Natural killer cell (primary cell): ENCODE measurements at regions not wholly inside any gene's neighbourhood (a gene's known extent, or its start where the extent isn't known, plus 50 kb on each side); places are given as distances from the start of the nearest gene placed in this dataset.

Experiments used
- ATAC-seq, 3 donors: fragments of 150-1000 bp in 2 of 3; fragments of 200-7000 bp in 1 of 3; cut with Tn5 transposase; 1 replicate in 1 of 3; 2 replicates in 2 of 3; pipeline ENCODE4 v1.10.0; 2021; ENCODE audit warnings: mild to moderate bottlenecking in 2 of 3, moderate library complexity in 2 of 3
- DNase-seq, 2 donors: peaks; one replicate each; pipeline versions ENCODE4 v3.0.0 to v3.0.0-alpha.2; 2013 to 2021; ENCODE audit warnings: mixed read lengths in 1 of 2
- H3K27ac ChIP-seq: one replicate; pipeline ENCODE4 v1.5.1; 2013; ENCODE audit warnings: mild to moderate bottlenecking, low read length
- H3K27me3 ChIP-seq: one replicate; pipeline ENCODE4 v1.6.1; 2013; ENCODE audit warnings: low read length; ENCODE audit not compliant: control insufficient read depth, insufficient read depth
- H3K36me3 ChIP-seq: one replicate; pipeline ENCODE4 v1.6.1; 2013; ENCODE audit warnings: low read length; ENCODE audit not compliant: control insufficient read depth, insufficient read depth
- H3K4me1 ChIP-seq: one replicate; pipeline ENCODE4 v1.6.1; 2013; ENCODE audit warnings: low read length; ENCODE audit not compliant: control insufficient read depth, insufficient read depth
- H3K4me3 ChIP-seq: one replicate; pipeline ENCODE4 v1.5.1; 2013; ENCODE audit warnings: low read length
- H3K9me3 ChIP-seq: one replicate; pipeline ENCODE4 v1.6.1; 2013; ENCODE audit warnings: low read length; ENCODE audit not compliant: control insufficient read depth, insufficient read depth
- H3K27ac Mint-ChIP-seq, 2 donors: one replicate each; pipeline ENCODE4 v1.8.0; 2022; ENCODE audit warnings: mild to moderate bottlenecking in 2 of 2, mixed read lengths in 2 of 2, moderate library complexity in 1 of 2
- H3K27me3 Mint-ChIP-seq, 2 donors: one replicate each; pipeline ENCODE4 v1.8.0; 2022; ENCODE audit warnings: low read depth in 2 of 2, mixed read lengths in 2 of 2
- H3K36me3 Mint-ChIP-seq: one replicate; pipeline ENCODE4 v1.8.0; 2022; ENCODE audit warnings: mixed read lengths
- H3K4me1 Mint-ChIP-seq, 2 donors: one replicate each; pipeline ENCODE4 v1.8.0; 2022; ENCODE audit warnings: mixed read lengths in 2 of 2
- H3K4me3 Mint-ChIP-seq: one replicate; pipeline ENCODE4 v1.8.0; 2022; ENCODE audit warnings: mild to moderate bottlenecking, moderate library complexity, mixed read lengths
- H3K9me3 Mint-ChIP-seq, 2 donors: one replicate each; pipeline ENCODE4 v1.8.0; 2022; ENCODE audit warnings: mixed read lengths in 2 of 2
- CTCF ChIP-seq: fragments of 200-600 bp; IDR thresholded peaks from one replicate; pipeline ENCODE4 v1.8.0; 2022; ENCODE audit warnings: antibody characterized with exemption
- WGBS: methylation state at CpG from one replicate; pipeline ENCODE4 v1.1.7; 2013; ENCODE audit warnings: missing lambda C conversion rate; ENCODE audit not compliant: insufficient coverage; 5-methylcytosine and 5-hydroxymethylcytosine counted together
- intact Hi-C: fragments of 100-400 bp; cut with micrococcal nuclease; formaldehyde crosslinking; loops from one replicate; pipeline ENCODE4 v1.14.2; 2022

DNA sequence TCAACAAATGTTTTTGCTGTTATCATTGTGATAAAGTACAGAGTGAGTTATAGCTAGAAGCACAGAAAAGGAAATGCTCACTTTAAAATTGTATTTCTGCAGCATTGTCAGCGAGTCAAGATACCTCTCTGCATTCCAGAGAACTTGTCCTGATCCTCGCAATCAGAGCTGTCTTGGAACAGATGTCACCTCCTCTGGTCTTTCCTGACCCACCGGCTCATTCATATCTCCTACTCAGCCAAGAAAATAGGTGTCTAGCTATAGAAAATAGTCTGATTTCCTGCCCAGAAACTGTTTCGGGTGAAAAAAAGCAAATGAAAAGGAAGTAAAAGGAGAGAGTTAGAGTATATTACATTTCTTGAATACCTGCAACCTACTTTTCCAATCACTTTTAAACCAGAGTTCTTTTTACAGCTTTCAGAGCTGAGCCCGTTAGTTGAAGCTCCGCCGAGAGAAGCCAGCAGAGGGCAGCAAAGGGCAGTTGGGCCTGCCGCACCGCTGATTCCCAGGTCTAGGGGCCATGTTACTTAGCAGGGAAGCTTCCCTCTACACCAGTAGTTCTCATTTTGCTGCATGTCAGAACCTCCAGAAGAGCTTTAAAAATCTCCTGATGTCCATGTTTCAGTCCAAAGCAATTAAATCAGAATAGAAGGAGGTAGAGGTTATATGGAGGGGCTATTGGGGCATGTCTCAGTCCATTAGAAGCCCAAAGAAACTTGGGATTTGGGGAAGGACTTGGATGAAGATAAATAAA lies 185.7 kb upstream of the THRB start:
- Histone ChIP-seq H3K4me3 (no peak overlapping the region), H3K4me1 (peaks cover 4% of the 10 kb centered on the region), H3K9me3 (no peaks in the 10 kb centered on the region), H3K36me3 (no peaks in the 10 kb centered on the region), H3K27ac (no peak overlapping the region), H3K27me3 (peaks cover 2% of the 10 kb centered on the region)
- peak; percentile 87 for TF ChIP-seq CTCF
- Mint-ChIP-seq H3K27me3 (peaks cover 35 to 77% of the 10 kb centered on the region in 2 donors), H3K36me3 (no peaks in the 10 kb centered on the region), H3K9me3 (no peaks in the 10 kb centered on the region), H3K4me3 (peak overlapping the region; percentile 75), H3K27ac (no peak overlapping the region), H3K4me1 (peaks cover 37 to 38% of the 10 kb centered on the region in 2 donors)
- 36% methylated on average over 8 of the region's 9 CpGs for WGBS
- ATAC-seq (peak; percentile 74 to 80 (median 80)), DNase-seq (peak; percentile 32 to 60)
- intact Hi-C loops, result loop anchor here (1.0 to 5.0 kb wide), 3 partner anchors 92 to 914 kb away; no protein-coding TSS in a partner anchor

GRCh38 chr3:24682141-24682547 lies 187.5 kb upstream of the THRB start:
- no peak overlapping the region for H3K4me3 ChIP-seq
- Mint-ChIP-seq H3K4me1 (peaks cover 49 to 55% of the 10 kb centered on the region in 2 donors), H3K27me3 (peaks cover 30 to 64% of the 10 kb centered on the region in 2 donors), H3K4me3 (no peak overlapping the region), H3K9me3 (no peaks in the 10 kb centered on the region), H3K36me3 (no peaks in the 10 kb centered on the region), H3K27ac (no peak overlapping the region)
- no peaks in the 10 kb centered on the region for H3K9me3 ChIP-seq
- WGBS, result 93% methylated on average over 7 of the region's 7 CpGs
- peaks cover 2% of the 10 kb centered on the region for H3K27me3 ChIP-seq
- intact Hi-C loops, result loop anchor here (5.0 kb wide), 1 partner anchor 90 kb away; no protein-coding TSS in a partner anchor
- H3K4me1 ChIP-seq, result peaks cover 11% of the 10 kb centered on the region
- DNase-seq, result no peak
- TF ChIP-seq CTCF, result no peak
- no peak for ATAC-seq
- H3K36me3 ChIP-seq, result no peaks in the 10 kb centered on the region
- no peak overlapping the region for H3K27ac ChIP-seq

- WGBS, result 94% methylated on average over 5 of the region's 5 CpGs
- Mint-ChIP-seq H3K36me3 (no peaks in the 10 kb centered on the region), H3K9me3 (no peaks in the 10 kb centered on the region), H3K27ac (no peak overlapping the region), H3K4me1 (peaks cover 48 to 56% of the 10 kb centered on the region in 2 donors), H3K4me3 (no peak overlapping the region), H3K27me3 (peaks cover 30 to 62% of the 10 kb centered on the region in 2 donors)
- ATAC-seq (no peak), DNase-seq (no peak)
- H3K36me3 ChIP-seq, result no peaks in the 10 kb centered on the region
- peaks cover 11% of the 10 kb centered on the region for H3K4me1 ChIP-seq
- H3K27me3 ChIP-seq, result peaks cover 5% of the 10 kb centered on the region
- TF ChIP-seq CTCF, result no peak
- H3K9me3 ChIP-seq, result no peaks in the 10 kb centered on the region
- H3K4me3 ChIP-seq, result no peak overlapping the region
- intact Hi-C loops, result loop anchor here (5.0 kb wide), 1 partner anchor 89 kb away; no protein-coding TSS in a partner anchor
- H3K27ac ChIP-seq, result no peak overlapping the region
Observed at GRCh38 chr3:24683090-24683489, 188.4 kb upstream of the THRB start.
